Medulla oblongata (tissue), 1 donor: ENCODE measurements at regions not wholly inside any gene's neighbourhood (a gene's known extent, or its start where the extent isn't known, plus 50 kb on each side); places are given as distances from the start of the nearest gene placed in this dataset.
A peak's percentile ranks its signal among the peaks of the same experiment; 100 is the strongest.

Experiments
- DNase-seq: peaks from one replicate; pipeline ENCODE4 v3.0.0-alpha.2; 2015; ENCODE audit errors: extremely low spot score

- peak; percentile 23 for DNase-seq
Measured at GRCh38 chr2:198232281-198232680, 427.9 kb downstream of the PLCL1 start.

- no peak for DNase-seq
Measured at GRCh38 chr2:198231562-198231961, 427.2 kb downstream of the PLCL1 start.

- no peak for DNase-seq
Measured at GRCh38 chr2:198220763-198221610, 416.6 kb downstream of the PLCL1 start.

GRCh38 chr2:198219292-198219691 lies 414.9 kb downstream of the PLCL1 start:
- DNase-seq = no peak

GRCh38 chr2:198214114-198214596 lies 409.8 kb downstream of the PLCL1 start:
- DNase-seq = no peak

GRCh38 chr2:198213253-198213652 lies 408.9 kb downstream of the PLCL1 start:
- DNase-seq = no peak

- no peak for DNase-seq
Measured at GRCh38 chr2:198211706-198212105, 407.3 kb downstream of the PLCL1 start.

- DNase-seq = peak; percentile 29
Measured at GRCh38 chr2:198203336-198204069, 399.1 kb downstream of the PLCL1 start.
